Stomach (tissue), 8 donors: ENCODE measurements at regions not wholly inside any gene's neighbourhood (a gene's known extent, or its start where the extent isn't known, plus 50 kb on each side); places are given as distances from the start of the nearest gene placed in this dataset.
"Not testable (repeated sequence)": the region's sequence is repeated elsewhere in the genome, so short reads cannot be mapped to it uniquely, and the experiment has no call there.

Experiments
- DNase-seq, 2 donors: peaks; one replicate each; pipeline versions ENCODE4 v3.0.0 to v3.0.0-alpha.2; 2013 to 2019
- H3K27ac ChIP-seq, 5 donors: fragments of 200-600 bp in 4 of 5; sonication (generic) in 4 of 5; one replicate each; pipeline ENCODE4 v1.5.1; 2013 to 2019; ENCODE audit warnings: mild to moderate bottlenecking in 1 of 5, moderate library complexity in 1 of 5
- H3K27me3 ChIP-seq, 3 donors: fragments of 200-600 bp; sonication (generic); one replicate each; pipeline ENCODE4 v1.5.1; 2017 to 2019; ENCODE audit warnings: mixed run types in 1 of 3
- H3K36me3 ChIP-seq, 4 donors: fragments of 200-600 bp; sonication (generic); 1 replicate in 3 of 4; 2 replicates in 1 of 4; pipeline ENCODE4 v1.5.1; 2016 to 2019
- H3K4me1 ChIP-seq, 4 donors: fragments of 200-600 bp; sonication (generic); one replicate each; pipeline ENCODE4 v1.5.1; 2016 to 2019
- H3K4me3 ChIP-seq, 4 donors: fragments of 200-600 bp; sonication (generic) in 3 of 4; one replicate each; pipeline ENCODE4 v1.5.1; 2016 to 2019; ENCODE audit warnings: mild to moderate bottlenecking in 1 of 4
- H3K9me3 ChIP-seq, 4 donors: fragments of 200-600 bp; sonication (generic); one replicate each; pipeline ENCODE4 v1.5.1; 2016 to 2019
- WGBS, 5 donors: extraction: QIAGEN DNeasy Blood & Tissue Kit in 3 of 5; methylation state at CpG; one replicate each; pipeline versions ENCODE4 v1.1.5 to v1.1.7; 2013 to 2018; 5-methylcytosine and 5-hydroxymethylcytosine counted together
- intact Hi-C: fragments of 100-400 bp; cut with DNase I; formaldehyde crosslinking; loops from one replicate; pipeline ENCODE4 v1.15.1; 2023; ENCODE audit warnings: low total_unique reads
- small RNA-seq, 4 donors: library from RNA; depleted of rRNA; stranded (forward); fragments of <200 nt; gene quantifications; one replicate each; pipeline ENCODE3, GENCODE V24; 2016
- donor health status: healthy with polysubstance abuse.
- donor health status: Bipolar disorder and iron deficiency.
- donor health status: healthy.

DNA sequence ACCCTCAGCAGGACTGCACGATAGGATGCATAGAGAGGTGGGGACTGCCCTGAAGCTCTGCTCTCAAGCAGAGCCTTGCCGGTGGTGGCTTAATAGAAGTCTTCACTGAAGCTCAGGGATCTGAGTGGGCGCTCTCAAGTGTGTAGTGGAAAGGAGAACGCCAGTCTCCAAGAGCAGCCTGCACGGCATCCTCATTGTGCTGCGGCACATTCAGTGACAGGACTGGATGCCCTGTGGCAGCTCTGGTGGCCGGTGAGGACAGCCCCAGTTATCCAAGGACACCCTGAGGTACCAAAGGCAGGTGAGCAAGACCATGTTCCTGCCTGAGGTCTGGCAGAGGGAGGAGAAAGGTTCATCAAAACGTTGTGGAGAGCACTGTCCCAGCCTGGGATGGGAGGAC lies 98.8 kb upstream of the SPATA31A3 start:
- WGBS, 5 donors: 75 to 93% (median 80%) methylated on average over 3 to 8 of the region's 8 CpGs; no CpG with 5 or more reads in 1 of the 5 donors
- intact Hi-C loops, H3K36me3 ChIP-seq: not testable (repeated sequence)

DNA sequence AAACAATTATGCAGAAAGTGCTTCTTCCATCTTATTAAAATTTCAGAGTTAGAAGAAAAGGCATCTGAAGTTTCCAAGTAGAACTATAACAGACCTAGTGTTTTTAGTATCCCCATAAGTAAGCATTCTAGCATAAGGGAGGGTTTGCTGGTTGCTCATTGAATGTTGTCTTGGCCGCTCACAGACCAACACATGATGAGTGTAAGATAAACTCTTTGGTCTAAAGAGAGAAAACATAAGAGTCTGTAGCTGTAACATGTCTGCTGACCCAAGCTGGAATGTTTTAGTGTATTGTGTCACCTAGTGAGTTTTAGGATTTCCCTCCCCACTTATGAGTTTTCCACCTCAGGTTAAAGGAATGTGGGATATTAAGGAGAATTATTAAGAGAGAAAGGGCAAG lies 94.5 kb upstream of the SPATA31A3 start:
- not testable (repeated sequence) for H3K9me3 ChIP-seq

More for the DNA sequence above, 98.8 kb upstream of the SPATA31A3 start:
- not testable (repeated sequence) for DNase-seq, H3K27ac ChIP-seq, H3K4me1 ChIP-seq, H3K27me3 ChIP-seq, H3K4me3 ChIP-seq, H3K9me3 ChIP-seq

DNA sequence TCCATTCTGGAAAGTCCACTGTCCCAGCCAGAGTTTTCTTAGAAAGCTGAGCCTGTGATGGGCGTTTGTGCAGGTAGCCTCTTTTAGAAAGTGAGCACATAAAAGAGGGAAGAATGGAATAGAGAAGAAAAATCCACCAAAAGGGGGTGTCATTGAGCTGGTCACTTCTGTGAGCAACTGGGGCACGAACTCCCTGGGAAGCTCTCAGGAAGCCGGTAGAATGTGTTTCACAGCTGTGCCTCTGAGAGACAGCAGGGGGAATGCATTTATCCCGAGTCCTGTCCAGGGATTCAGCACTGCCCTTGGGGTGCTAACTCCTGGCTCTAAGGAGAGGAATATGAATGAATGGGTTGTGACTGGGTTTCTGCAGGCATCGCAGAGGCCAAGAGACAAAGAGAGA lies 73.8 kb upstream of the SPATA31A3 start:
- H3K9me3 ChIP-seq, H3K27ac ChIP-seq, DNase-seq, H3K36me3 ChIP-seq, H3K4me3 ChIP-seq, intact Hi-C loops, H3K4me1 ChIP-seq, H3K27me3 ChIP-seq: not testable (repeated sequence)
- WGBS, 5 donors: 41 to 70% (median 55%) methylated on average over 5 of the region's 5 CpGs

More for the DNA sequence above, 94.5 kb upstream of the SPATA31A3 start:
- H3K36me3 ChIP-seq, H3K4me3 ChIP-seq, DNase-seq, H3K27me3 ChIP-seq, intact Hi-C loops, H3K27ac ChIP-seq, H3K4me1 ChIP-seq: not testable (repeated sequence)
- WGBS, 5 donors: 60 to 86% (median 75%) methylated on average over 1 of the region's 1 CpG

DNA sequence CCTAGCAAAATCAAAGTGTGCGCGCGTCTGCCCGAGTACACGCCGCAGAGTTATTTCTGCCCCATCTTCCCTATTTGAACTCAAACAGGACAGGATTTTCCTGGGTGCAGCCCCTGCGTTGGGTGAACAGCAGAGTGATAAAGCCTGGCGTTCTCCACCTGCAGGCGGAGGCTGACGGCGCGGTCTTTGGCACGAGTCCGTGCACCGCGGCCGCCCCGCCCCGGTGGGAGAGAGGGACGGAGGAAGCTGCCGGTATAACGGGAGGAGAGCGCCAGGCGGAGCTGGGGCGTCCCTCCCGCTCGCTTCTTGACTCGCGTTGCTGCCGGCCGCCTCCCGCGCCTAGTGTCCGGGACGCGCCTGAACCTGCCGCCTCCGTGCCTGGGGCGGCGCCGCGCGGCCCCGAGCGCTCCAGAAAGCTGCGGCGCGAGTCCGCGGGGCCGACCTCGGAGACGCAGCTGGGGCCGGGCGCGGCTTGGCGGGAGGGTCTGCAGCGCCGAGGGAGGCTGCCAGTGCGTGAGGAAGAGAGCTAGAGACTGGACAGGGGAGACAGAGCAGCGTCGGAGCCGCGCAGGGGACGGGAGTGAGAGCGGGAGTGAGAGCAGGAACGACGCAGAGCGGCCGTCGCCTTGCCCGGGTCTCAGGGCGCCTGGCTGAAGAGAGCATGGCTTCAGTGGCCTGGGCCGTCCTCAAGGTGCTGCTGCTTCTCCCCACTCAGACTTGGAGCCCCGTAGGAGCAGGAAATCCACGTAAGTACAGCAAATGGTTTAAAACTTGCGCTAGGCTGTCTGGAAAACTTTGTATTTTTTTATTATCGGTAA lies 66.8 kb upstream of the SPATA31A3 start:
- DNase-seq: peak in 1 of 2 donors; percentile 58
- H3K4me3 ChIP-seq: peak overlapping the region; percentile 26 to 44 (median 28)
- H3K27me3 ChIP-seq, H3K9me3 ChIP-seq, intact Hi-C loops, H3K4me1 ChIP-seq, H3K27ac ChIP-seq, H3K36me3 ChIP-seq: not testable (repeated sequence)
- WGBS, 5 donors: 0 to 13% (median 1%) methylated on average over 10 to 39 of the region's 78 CpGs; no CpG with 5 or more reads in 1 of the 5 donors

Small RNAs in the stretch of these regions (small RNA-seq; reads per million reads assigned to genes)
- gene RN7SL422P: 0 reads per million in 4 donors
